Breast epithelium (tissue), 3 donors: ENCODE measurements at regions not wholly inside any gene's neighbourhood (a gene's known extent, or its start where the extent isn't known, plus 50 kb on each side); places are given as distances from the start of the nearest gene placed in this dataset.

Experiments used
- CTCF ChIP-seq, 3 donors: fragments of 450-650 bp; IDR thresholded peaks; one replicate each; pipeline ENCODE4 v1.5.1; 2016 to 2017; ENCODE audit warnings: antibody characterized with exemption in 3 of 3, mild to moderate bottlenecking in 3 of 3, moderate library complexity in 3 of 3
- POLR2A ChIP-seq: fragments of 450-650 bp; IDR thresholded peaks from one replicate; pipeline ENCODE4 v1.6.1; 2016; ENCODE audit warnings: antibody characterized with exemption, mild to moderate bottlenecking, moderate library complexity

- TF ChIP-seq CTCF (IDR thresholded peaks at IDR 0.05) (no peak), POLR2A (no peak)
Measured at GRCh38 chr6:51509597-51509996, 577.8 kb downstream of the PKHD1 start.
